ENCODE measurements at regions not wholly inside any gene's neighbourhood (a gene's known extent, or its start where the extent isn't known, plus 50 kb on each side); places are given as distances from the start of the nearest gene placed in this dataset.

- no peak for TF ChIP-seq CTCF (IDR thresholded peaks at IDR 0.05 in 8 of 11, conservative IDR thresholded peaks at IDR 0.05 in 3 of 11)
- TF ChIP-seq POLR2A (IDR thresholded peaks at IDR 0.05) = no peak
Measured at GRCh38 chr12:33044447-33044846, 147.9 kb upstream of the PKP2 start.

Measured in spleen (tissue), 7 donors.